HepG2 (cell line): ENCODE measurements at regions not wholly inside any gene's neighbourhood (a gene's known extent, or its start where the extent isn't known, plus 50 kb on each side); places are given as distances from the start of the nearest gene placed in this dataset.

ENCODE experiments used
- ATAC-seq: fragments of 200-7000 bp; cut with Tn5 transposase; 3 replicates; pipeline ENCODE4 v1.9.1; 2020; ENCODE audit warnings: mild to moderate bottlenecking, moderate library complexity
- BruUV-seq: library from RNA; stranded (reverse); fragments of 400-500 nt; replicated peaks from 2 replicates; lab custom pipeline; 2021; lab: Mats Ljungman, UMichigan
- CTCF ChIA-PET: fragments of 300-600 bp; formaldehyde crosslinking; extraction: SDS; loops from one replicate; lab custom pipeline; 2021; ENCODE audit warnings: low total read pairs, inconsistent platforms, low intra/inter-chr PET ratio; lab: Yijun Ruan, JAX
- POLR2A ChIA-PET: fragments of 350-600 bp; sonication (Branson Sonifier 250); formaldehyde crosslinking; loops from one replicate; lab custom pipeline; 2020; ENCODE audit warnings: antibody characterized with exemption, inconsistent platforms; lab: Yijun Ruan, JAX
- DNase-seq: peaks from one replicate; pipeline ENCODE4 v3.0.0-alpha.2; 2015; ENCODE audit warnings: low spot score
- FAIRE-seq: peaks from 3 replicates; lab custom pipeline; 2011; peaks lifted over from hg19 to GRCh38; lab: Jason Lieb, UNC
- H2AFZ ChIP-seq: one replicate; pipeline ENCODE4 v1.6.1; 2011; ENCODE audit warnings: low read length, inconsistent platforms
- H3K27ac ChIP-seq: fragments of 300-600 bp; 3 replicates; pipeline ENCODE4 v1.8.0; 2011; ENCODE audit warnings: mixed run types, mild to moderate bottlenecking, mixed read lengths, low read length, inconsistent platforms; ENCODE audit not compliant: insufficient read depth; ENCODE audit errors: extremely low read length
- H3K27me3 ChIP-seq, 2 experiments: fragments of 200-600 bp in 1 of 2; 2 replicates in 1 of 2; 3 replicates in 1 of 2; pipeline versions ENCODE4 v1.6.0 to v1.8.0; 2011; ENCODE audit warnings: low read length in 2 of 2, mild to moderate bottlenecking in 2 of 2, moderate library complexity in 2 of 2, inconsistent platforms in 1 of 2; ENCODE audit not compliant: insufficient read depth in 2 of 2, control insufficient read depth in 1 of 2
- H3K36me3 ChIP-seq, 2 experiments: fragments of 200-600 bp in 1 of 2; replicated peaks in 1 of 2; 2 replicates in 1 of 2; 3 replicates in 1 of 2; pipeline versions ENCODE4 v1.5.1 to v1.8.0; 2011; ENCODE audit warnings: low read length in 2 of 2, inconsistent platforms in 1 of 2; ENCODE audit not compliant: insufficient read depth in 2 of 2, control insufficient read depth in 1 of 2
- H3K4me1 ChIP-seq: 2 replicates; pipeline ENCODE4 v1.5.1; 2012; ENCODE audit warnings: low read length, inconsistent platforms; ENCODE audit not compliant: insufficient read depth
- H3K4me2 ChIP-seq: 2 replicates; pipeline ENCODE4 v1.6.0; 2011; ENCODE audit warnings: low read depth, low read length, inconsistent platforms
- H3K4me3 ChIP-seq, 3 experiments: fragments of 200-600 bp in 1 of 3; sonication (generic), shearing (Covaris generic) in 1 of 3; replicated peaks in 1 of 3; 2 replicates each; pipeline ENCODE4 v1.5.1; 2011 to 2016; ENCODE audit warnings: low read length in 3 of 3, inconsistent platforms in 2 of 3, low read depth in 2 of 3, mild to moderate bottlenecking in 2 of 3, control low read depth in 1 of 3, mixed read lengths in 1 of 3; ENCODE audit not compliant: insufficient read depth in 1 of 3
- H3K79me2 ChIP-seq: one replicate; pipeline ENCODE4 v1.6.1; 2011; ENCODE audit warnings: low read length, inconsistent platforms; ENCODE audit not compliant: insufficient read depth
- H3K9ac ChIP-seq: 2 replicates; pipeline ENCODE4 v1.6.0; 2011; ENCODE audit warnings: mild to moderate bottlenecking, low read depth, low read length, inconsistent platforms; ENCODE audit not compliant: insufficient read depth
- H3K9me3 ChIP-seq: 2 replicates; pipeline ENCODE4 v1.5.1; 2012; ENCODE audit warnings: mild to moderate bottlenecking, low read length
- H4K20me1 ChIP-seq: 2 replicates; pipeline ENCODE4 v1.6.0; 2011; ENCODE audit warnings: inconsistent platforms, mild to moderate bottlenecking, low read length, moderate library complexity; ENCODE audit not compliant: insufficient read depth
- ATF1 ChIP-seq: IDR thresholded peaks from 2 replicates; pipeline ENCODE4 v1.6.1; 2016; ENCODE audit warnings: mild to moderate bottlenecking, control low read depth
- CREB3 ChIP-seq: sonication (generic); formaldehyde crosslinking; IDR thresholded peaks from 2 replicates; pipeline ENCODE4 v1.5.0; 2020; ENCODE audit warnings: missing genetic modification reagents
- HHEX ChIP-seq: IDR thresholded peaks from 2 replicates; pipeline ENCODE4 v1.6.1; 2016; ENCODE audit warnings: control low read depth
- RFXANK ChIP-seq: IDR thresholded peaks from 2 replicates; pipeline ENCODE4 v1.6.1; 2016
- STAG1 ChIP-seq: sonication (generic); formaldehyde crosslinking; IDR thresholded peaks from 2 replicates; pipeline ENCODE4 v1.4.0; 2020; ENCODE audit warnings: missing genetic modification reagents
- TOE1 ChIP-seq: sonication (generic); formaldehyde crosslinking; IDR thresholded peaks from 2 replicates; pipeline ENCODE4 v1.4.0; 2020; ENCODE audit warnings: mild to moderate bottlenecking, missing genetic modification reagents
- ZNF180 ChIP-seq: sonication (generic); formaldehyde crosslinking; IDR thresholded peaks from 2 replicates; pipeline ENCODE4 v1.4.0; 2020; ENCODE audit warnings: low read depth, missing genetic modification reagents, borderline replicate concordance
- WGBS: methylation state at CpG from one replicate; pipeline ENCODE4 v1.1.6; 2017; ENCODE audit warnings: low lambda C conversion rate; 5-methylcytosine and 5-hydroxymethylcytosine counted together
- in situ Hi-C: cut with HindIII; loops from 2 replicates; pipeline ENCODE4 v1.10.0; 2017; ENCODE audit warnings: low pct_unique_long_range_greater_than_20kb; ENCODE audit not compliant: extremely low pct_ligation_motif_present
- intact Hi-C: fragments of 100-400 bp; cut with micrococcal nuclease; formaldehyde crosslinking; loops from one replicate; pipeline ENCODE4 v1.10.0; 2022; ENCODE audit not compliant: unreplicated experiment

- in situ Hi-C loops (no loop called here), intact Hi-C loops (no loop called here)
- FAIRE-seq (no peak), DNase-seq (no peak), ATAC-seq (no peak)
- 0% methylated on average over 2 of the region's 2 CpGs for WGBS
- H3K27me3 ChIP-seq = peaks cover 0 to 4% of the 10 kb centered on the region in 2 experiments; a peak in 1 of 5 replicates
- CTCF ChIA-PET = no interaction called here
- peaks cover 7% of the 10 kb centered on the region for H3K4me1 ChIP-seq
- no peaks in the 10 kb centered on the region for H3K9me3 ChIP-seq
- no peak overlapping the region for H2AFZ ChIP-seq
- TF ChIP-seq ZNF180 (CRISPR knock-in tag) = no peak
- no peak for TF ChIP-seq TOE1 (CRISPR knock-in tag)
- TF ChIP-seq HHEX (CRISPR knock-in tag) = no peak
- no peak for TF ChIP-seq CREB3 (CRISPR knock-in tag)
- no peak for TF ChIP-seq STAG1 (CRISPR knock-in tag)
- no TSS peak for BruUV-seq
- no peak overlapping the region for H3K4me2 ChIP-seq
- H3K36me3 ChIP-seq = no peaks in the 10 kb centered on the region
- H4K20me1 ChIP-seq = no peaks in the 10 kb centered on the region
- POLR2A ChIA-PET = no interaction called here
- H3K27ac ChIP-seq = no peak overlapping the region
- no peak overlapping the region for H3K4me3 ChIP-seq
- H3K9ac ChIP-seq = no peak overlapping the region
- no peaks in the 10 kb centered on the region for H3K79me2 ChIP-seq
These were observed 161.9 kb downstream of the RPIA start for GRCh38 chr2:88853403-88853790.

- TF ChIP-seq RFXANK (CRISPR knock-in tag) = no peak
- TF ChIP-seq ATF1 (CRISPR knock-in tag) = no peak
- no peak overlapping the region for H3K4me2 ChIP-seq
- no peak overlapping the region for H2AFZ ChIP-seq
- peaks cover 7% of the 10 kb centered on the region for H3K4me1 ChIP-seq
- no peak overlapping the region for H3K4me3 ChIP-seq
- intact Hi-C loops (no loop called here), in situ Hi-C loops (no loop called here)
- 3% methylated on average over 2 of the region's 2 CpGs for WGBS
- FAIRE-seq = no peak
- H4K20me1 ChIP-seq = no peaks in the 10 kb centered on the region
- no peak overlapping the region for H3K9ac ChIP-seq
- H3K27ac ChIP-seq = no peak overlapping the region
- peaks cover 0 to 4% of the 10 kb centered on the region in 2 experiments; a peak in 1 of 5 replicates for H3K27me3 ChIP-seq
- ChIA-PET CTCF (no interaction called here), POLR2A (no interaction called here)
- no peaks in the 10 kb centered on the region for H3K9me3 ChIP-seq
- BruUV-seq = no TSS peak
- no peaks in the 10 kb centered on the region for H3K79me2 ChIP-seq
- no peaks in the 10 kb centered on the region for H3K36me3 ChIP-seq
- DNase-seq = no peak
- ATAC-seq = no peak
These were observed 163.1 kb downstream of the RPIA start for GRCh38 chr2:88854528-88854927.
